ENCODE measurements at regions not wholly inside any gene's neighbourhood (a gene's known extent, or its start where the extent isn't known, plus 50 kb on each side); places are given as distances from the start of the nearest gene placed in this dataset.

DNA sequence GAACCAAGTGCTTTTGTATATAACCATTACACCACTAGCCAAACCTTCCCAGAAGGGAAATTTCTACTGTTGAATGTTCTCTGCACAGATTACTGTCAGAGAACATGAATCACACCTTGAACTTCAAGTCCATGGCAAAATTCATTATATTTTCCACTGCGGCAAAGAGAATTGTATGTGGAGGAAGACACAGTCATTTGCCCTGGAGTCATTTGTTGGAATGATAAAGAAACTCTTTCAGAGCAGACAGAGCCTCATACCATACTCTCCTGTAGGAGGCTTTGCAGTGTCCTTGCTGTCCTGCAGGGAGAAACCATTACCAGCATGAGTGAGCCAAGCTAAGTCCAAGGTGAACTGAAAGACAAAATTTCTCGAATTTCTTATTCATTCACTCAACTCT is 369.0 kb downstream of the ARHGEF28 start:
- DNase-seq: no peak

All from activated CD4-positive, alpha-beta T cell treated with anti-CD3 and anti-CD28 coated beads, Interleukin-2, amount 50 U/mL, for 1 hour (primary cell).